ENCODE measurements at regions not wholly inside any gene's neighbourhood (a gene's known extent, or its start where the extent isn't known, plus 50 kb on each side); places are given as distances from the start of the nearest gene placed in this dataset.
"Not testable (repeated sequence)": the region's sequence is repeated elsewhere in the genome, so short reads cannot be mapped to it uniquely, and the experiment has no call there.

GRCh38 chr1:47533793-47534328 is 96.0 kb downstream of the FOXD2 start:
- Histone ChIP-seq H3K27me3 (no peaks in the 10 kb centered on the region), H3K9me3 (peaks cover 0 to 9% (median 7%) of the 10 kb centered on the region in 3 donors), H3K4me3 (peak overlapping the region; percentile 44 to 51), H3K4me1 (peaks cover 0 to 51% (median 26%) of the 10 kb centered on the region in 4 donors), H3K27ac (peak overlapping the region; percentile 74 to 83), H3K36me3 (no peaks in the 10 kb centered on the region)
- intact Hi-C loops (cut with DNase I; ENCODE audit: low total_unique reads), result no loop called here
- peak in 1 of 2 donors; percentile 75 for DNase-seq
- TF ChIP-seq CTCF (IDR thresholded peaks at IDR 0.05), result no peak

GRCh38 chr1:47534436-47534835 is 96.6 kb downstream of the FOXD2 start:
- H3K4me1 ChIP-seq, result peaks cover 0 to 51% (median 26%) of the 10 kb centered on the region in 4 donors
- no peaks in the 10 kb centered on the region for H3K27me3 ChIP-seq
- peak; percentile 30 to 75 for DNase-seq
- H3K9me3 ChIP-seq, result peaks cover 0 to 4% (median 3%) of the 10 kb centered on the region in 3 donors
- TF ChIP-seq CTCF (IDR thresholded peaks at IDR 0.05), result no peak
- intact Hi-C loops (cut with DNase I; ENCODE audit: low total_unique reads), result no loop called here
- no peaks in the 10 kb centered on the region for H3K36me3 ChIP-seq
- no peak overlapping the region for H3K4me3 ChIP-seq
- peak overlapping the region; percentile 74 to 83 for H3K27ac ChIP-seq

GRCh38 chr1:47536646-47537118 is 98.8 kb downstream of the FOXD2 start:
- TF ChIP-seq CTCF (IDR thresholded peaks at IDR 0.05), result no peak
- no peak for DNase-seq
- intact Hi-C loops (cut with DNase I; ENCODE audit: low total_unique reads), result no loop called here
- Histone ChIP-seq H3K4me1 (peaks cover 0 to 51% (median 26%) of the 10 kb centered on the region in 4 donors), H3K27me3 (no peaks in the 10 kb centered on the region), H3K27ac (peak overlapping the region in 1 of 2 donors; percentile 48), H3K9me3 (peaks cover 0 to 4% (median 0%) of the 10 kb centered on the region in 3 donors), H3K4me3 (no peak overlapping the region), H3K36me3 (no peaks in the 10 kb centered on the region)

GRCh38 chr1:47537268-47537667 is 99.4 kb downstream of the FOXD2 start:
- no peaks in the 10 kb centered on the region for H3K27me3 ChIP-seq
- H3K27ac ChIP-seq, result peak overlapping the region in 1 of 2 donors; percentile 48
- H3K9me3 ChIP-seq, result peaks cover 0 to 4% (median 0%) of the 10 kb centered on the region in 3 donors
- intact Hi-C loops (cut with DNase I; ENCODE audit: low total_unique reads), result no loop called here
- H3K4me1 ChIP-seq, result peaks cover 0 to 49% (median 26%) of the 10 kb centered on the region in 4 donors
- no peak overlapping the region for H3K4me3 ChIP-seq
- H3K36me3 ChIP-seq, result no peaks in the 10 kb centered on the region
- no peak for TF ChIP-seq CTCF (IDR thresholded peaks at IDR 0.05)
- DNase-seq, result no peak

GRCh38 chr1:47537966-47538365 is 100.1 kb downstream of the FOXD2 start:
- Histone ChIP-seq H3K4me1 (peaks cover 0 to 42% (median 21%) of the 10 kb centered on the region in 4 donors), H3K4me3 (no peak overlapping the region), H3K9me3 (peaks cover 0 to 4% (median 0%) of the 10 kb centered on the region in 3 donors), H3K27me3 (no peaks in the 10 kb centered on the region), H3K36me3 (no peaks in the 10 kb centered on the region), H3K27ac (no peak overlapping the region)
- TF ChIP-seq CTCF (IDR thresholded peaks at IDR 0.05), result no peak
- DNase-seq, result no peak
- intact Hi-C loops (cut with DNase I; ENCODE audit: low total_unique reads), result no loop called here

GRCh38 chr1:47538530-47538929 is 100.7 kb downstream of the FOXD2 start:
- H3K9me3 ChIP-seq; H3K36me3 ChIP-seq; DNase-seq; H3K27me3 ChIP-seq; H3K4me3 ChIP-seq; H3K27ac ChIP-seq; intact Hi-C loops (cut with DNase I; ENCODE audit: low total_unique reads): not testable (repeated sequence)
- peaks cover 0 to 36% (median 18%) of the 10 kb centered on the region in 4 donors for H3K4me1 ChIP-seq

GRCh38 chr1:47541705-47542104 is 103.9 kb downstream of the FOXD2 start:
- H3K4me3 ChIP-seq; H3K27ac ChIP-seq; intact Hi-C loops (cut with DNase I; ENCODE audit: low total_unique reads); H3K4me1 ChIP-seq; H3K36me3 ChIP-seq; H3K9me3 ChIP-seq; H3K27me3 ChIP-seq; DNase-seq: not testable (repeated sequence)

GRCh38 chr1:47543089-47543488 is 105.2 kb downstream of the FOXD2 start:
- H3K4me3 ChIP-seq; DNase-seq; H3K36me3 ChIP-seq; intact Hi-C loops (cut with DNase I; ENCODE audit: low total_unique reads); H3K27ac ChIP-seq; H3K9me3 ChIP-seq; H3K27me3 ChIP-seq; H3K4me1 ChIP-seq: not testable (repeated sequence)
